ENCODE measurements at regions not wholly inside any gene's neighbourhood (a gene's known extent, or its start where the extent isn't known, plus 50 kb on each side); places are given as distances from the start of the nearest gene placed in this dataset.

GRCh38 chr12:126668538-126668937 lies 1598.4 kb upstream of the TMEM132C start:
- Histone ChIP-seq H3K36me3 (ENCODE audit: control insufficient read depth, insufficient read depth, low read length) (no peaks in the 10 kb centered on the region), H3K27me3 (ENCODE audit: control insufficient read depth, insufficient read depth, low read length) (no peaks in the 10 kb centered on the region), H3K4me3 (ENCODE audit: low read depth, low read length) (no peak overlapping the region)
- DNase-seq (ENCODE audit: low read depth) = peak; percentile 58
- TF ChIP-seq, protein P1, sequence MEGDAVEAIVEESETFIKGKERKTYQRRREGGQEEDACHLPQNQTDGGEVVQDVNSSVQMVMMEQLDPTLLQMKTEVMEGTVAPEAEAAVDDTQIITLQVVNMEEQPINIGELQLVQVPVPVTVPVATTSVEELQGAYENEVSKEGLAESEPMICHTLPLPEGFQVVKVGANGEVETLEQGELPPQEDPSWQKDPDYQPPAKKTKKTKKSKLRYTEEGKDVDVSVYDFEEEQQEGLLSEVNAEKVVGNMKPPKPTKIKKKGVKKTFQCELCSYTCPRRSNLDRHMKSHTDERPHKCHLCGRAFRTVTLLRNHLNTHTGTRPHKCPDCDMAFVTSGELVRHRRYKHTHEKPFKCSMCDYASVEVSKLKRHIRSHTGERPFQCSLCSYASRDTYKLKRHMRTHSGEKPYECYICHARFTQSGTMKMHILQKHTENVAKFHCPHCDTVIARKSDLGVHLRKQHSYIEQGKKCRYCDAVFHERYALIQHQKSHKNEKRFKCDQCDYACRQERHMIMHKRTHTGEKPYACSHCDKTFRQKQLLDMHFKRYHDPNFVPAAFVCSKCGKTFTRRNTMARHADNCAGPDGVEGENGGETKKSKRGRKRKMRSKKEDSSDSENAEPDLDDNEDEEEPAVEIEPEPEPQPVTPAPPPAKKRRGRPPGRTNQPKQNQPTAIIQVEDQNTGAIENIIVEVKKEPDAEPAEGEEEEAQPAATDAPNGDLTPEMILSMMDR (IDR thresholded peaks at IDR 0.05; ENCODE audit: insufficient read depth, low read length, poor library complexity, severe bottlenecking) = no peak

- no peak for DNase-seq (ENCODE audit: low read depth)
- no peaks in the 10 kb centered on the region for H3K36me3 ChIP-seq (ENCODE audit: control insufficient read depth, insufficient read depth, low read length)
These were observed 1598.0 kb upstream of the TMEM132C start for GRCh38 chr12:126668961-126669360.

DNA sequence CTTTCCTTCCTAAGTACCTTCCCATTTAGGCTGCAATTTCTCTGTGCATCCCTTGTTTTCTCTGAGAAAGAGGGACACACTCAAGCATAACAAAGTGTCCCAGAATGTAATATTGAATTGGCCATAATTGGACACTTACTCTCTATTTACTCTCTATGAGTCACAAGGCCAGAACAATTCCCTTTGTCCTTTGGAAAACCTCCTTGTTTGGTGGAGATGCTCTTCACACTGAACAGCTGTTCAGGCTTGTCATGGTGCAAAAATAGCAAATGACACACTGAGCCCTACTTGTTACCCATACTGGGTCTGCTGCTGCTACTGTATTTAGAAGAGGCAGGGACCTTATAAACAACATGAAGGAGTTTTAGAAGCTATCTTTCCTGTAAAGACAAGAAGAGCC lies 1590.5 kb upstream of the TMEM132C start:
- Histone ChIP-seq H3K27me3 (ENCODE audit: control insufficient read depth, insufficient read depth, low read length) (no peaks in the 10 kb centered on the region), H3K36me3 (ENCODE audit: control insufficient read depth, insufficient read depth, low read length) (no peaks in the 10 kb centered on the region), H3K4me3 (ENCODE audit: low read depth, low read length) (no peak overlapping the region)
- TF ChIP-seq, protein P1 (IDR thresholded peaks at IDR 0.05; ENCODE audit: insufficient read depth, low read length, poor library complexity, severe bottlenecking) = no peak
- DNase-seq (ENCODE audit: low read depth) = no peak

More at GRCh38 chr12:126668961-126669360, 1598.0 kb upstream of the TMEM132C start:
- no peaks in the 10 kb centered on the region for H3K27me3 ChIP-seq (ENCODE audit: control insufficient read depth, insufficient read depth, low read length)
- H3K4me3 ChIP-seq (ENCODE audit: low read depth, low read length) = no peak overlapping the region
- TF ChIP-seq, protein P1 (IDR thresholded peaks at IDR 0.05; ENCODE audit: insufficient read depth, low read length, poor library complexity, severe bottlenecking) = no peak

DNA sequence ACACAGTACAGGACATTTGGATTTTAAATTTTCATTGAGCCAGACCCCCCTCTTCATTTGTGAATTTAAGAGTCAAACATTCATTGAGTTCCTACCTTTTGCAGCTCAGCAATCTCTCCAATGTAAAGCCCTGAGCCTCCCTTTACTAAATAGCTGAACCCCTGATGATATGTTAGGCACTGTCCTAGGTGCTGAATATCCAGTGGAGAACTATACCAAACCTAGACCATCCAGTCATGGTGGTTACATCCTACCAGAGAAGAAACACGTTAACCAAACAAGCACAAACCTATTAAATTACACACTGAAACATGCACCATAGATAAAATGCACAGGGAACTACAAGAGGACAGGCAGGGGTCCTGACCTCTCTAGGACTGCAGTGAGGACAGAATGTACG lies 1585.3 kb upstream of the TMEM132C start:
- TF ChIP-seq, protein P1 (IDR thresholded peaks at IDR 0.05; ENCODE audit: insufficient read depth, low read length, poor library complexity, severe bottlenecking) = no peak
- H3K36me3 ChIP-seq (ENCODE audit: control insufficient read depth, insufficient read depth, low read length) = no peaks in the 10 kb centered on the region
- DNase-seq (ENCODE audit: low read depth) = no peak
- H3K4me3 ChIP-seq (ENCODE audit: low read depth, low read length) = no peak overlapping the region
- no peaks in the 10 kb centered on the region for H3K27me3 ChIP-seq (ENCODE audit: control insufficient read depth, insufficient read depth, low read length)

DNA sequence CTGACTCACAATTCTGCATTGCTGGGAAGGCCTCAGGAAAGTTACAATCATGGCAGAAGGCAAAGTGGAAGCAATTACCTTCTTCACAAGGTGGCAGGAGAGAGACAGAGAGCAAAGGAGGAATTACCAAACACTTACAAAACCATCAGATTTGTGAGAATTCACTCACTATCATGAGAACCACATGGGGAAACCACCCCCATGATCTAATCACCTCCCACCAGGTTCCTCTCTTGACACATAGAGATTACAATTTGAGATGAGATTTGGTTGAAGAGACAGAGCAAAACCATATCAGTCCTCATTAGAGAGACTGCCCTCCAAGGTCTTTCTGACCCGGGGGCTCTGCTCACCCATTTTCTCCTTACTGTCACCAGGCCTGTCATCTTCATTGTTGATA lies 1582.3 kb upstream of the TMEM132C start:
- no peak overlapping the region for H3K4me3 ChIP-seq (ENCODE audit: low read depth, low read length)
- H3K36me3 ChIP-seq (ENCODE audit: control insufficient read depth, insufficient read depth, low read length) = no peaks in the 10 kb centered on the region
- TF ChIP-seq, protein P1 (IDR thresholded peaks at IDR 0.05; ENCODE audit: insufficient read depth, low read length, poor library complexity, severe bottlenecking) = no peak
- H3K27me3 ChIP-seq (ENCODE audit: control insufficient read depth, insufficient read depth, low read length) = no peaks in the 10 kb centered on the region
- DNase-seq (ENCODE audit: low read depth) = no peak

- TF ChIP-seq, protein P1 (IDR thresholded peaks at IDR 0.05; ENCODE audit: insufficient read depth, low read length, poor library complexity, severe bottlenecking) = no peak
- Histone ChIP-seq H3K4me3 (ENCODE audit: low read depth, low read length) (no peak overlapping the region), H3K36me3 (ENCODE audit: control insufficient read depth, insufficient read depth, low read length) (no peaks in the 10 kb centered on the region), H3K27me3 (ENCODE audit: control insufficient read depth, insufficient read depth, low read length) (no peaks in the 10 kb centered on the region)
- DNase-seq (ENCODE audit: low read depth) = no peak
These were observed 1581.3 kb upstream of the TMEM132C start for GRCh38 chr12:126685636-126686035.
